Osteoblast (primary cell): ENCODE measurements at regions not wholly inside any gene's neighbourhood (a gene's known extent, or its start where the extent isn't known, plus 50 kb on each side); places are given as distances from the start of the nearest gene placed in this dataset.
A peak's percentile ranks its signal among the peaks of the same experiment; 100 is the strongest.

Source experiments
- DNase-seq: peaks from one replicate; pipeline ENCODE4 v3.0.0; 2011; ENCODE audit warnings: low spot score, mixed read lengths; ENCODE audit not compliant: insufficient read length; ENCODE audit errors: missing footprints
- H2AFZ ChIP-seq: 2 replicates; pipeline ENCODE4 v1.6.0; 2011; ENCODE audit warnings: mild to moderate bottlenecking, low read length
- H3K27ac ChIP-seq: 2 replicates; pipeline ENCODE4 v1.5.1; 2011; ENCODE audit warnings: mild to moderate bottlenecking, low read depth, low read length, moderate library complexity
- H3K27me3 ChIP-seq: 2 replicates; pipeline ENCODE4 v1.6.0; 2012; ENCODE audit warnings: mild to moderate bottlenecking, control low read depth, inconsistent platforms, low read length, moderate library complexity; ENCODE audit not compliant: insufficient read depth
- H3K36me3 ChIP-seq: 2 replicates; pipeline ENCODE4 v1.5.1; 2011; ENCODE audit warnings: mild to moderate bottlenecking, low read length, control low read depth, moderate library complexity; ENCODE audit not compliant: insufficient read depth
- H3K4me1 ChIP-seq: 2 replicates; pipeline ENCODE4 v1.5.1; 2011; ENCODE audit warnings: mild to moderate bottlenecking, low read length, control low read depth, moderate library complexity; ENCODE audit not compliant: insufficient read depth
- H3K4me2 ChIP-seq: 2 replicates; pipeline ENCODE4 v1.6.0; 2011; ENCODE audit warnings: mild to moderate bottlenecking, low read length; ENCODE audit not compliant: insufficient read depth
- H3K4me3 ChIP-seq: fragments of 200-600 bp; sonication (generic); 3 replicates; pipeline ENCODE4 v1.5.1; 2012; ENCODE audit warnings: mild to moderate bottlenecking, low read length, inconsistent platforms; ENCODE audit not compliant: insufficient read depth
- H3K79me2 ChIP-seq: 2 replicates; pipeline ENCODE4 v1.6.0; 2012; ENCODE audit warnings: mild to moderate bottlenecking, low read length, control low read depth, inconsistent platforms; ENCODE audit not compliant: insufficient read depth
- H3K9me3 ChIP-seq: 2 replicates; pipeline ENCODE4 v1.5.1; 2011; ENCODE audit warnings: low read depth, low read length, control low read depth
- H4K20me1 ChIP-seq: 2 replicates; pipeline ENCODE4 v1.6.0; 2012; ENCODE audit warnings: mild to moderate bottlenecking, low read length, control low read depth; ENCODE audit not compliant: insufficient read depth
- TF ChIP-seq, protein P1 (sequence below): IDR thresholded peaks from 2 replicates; pipeline ENCODE4 v1.5.1; 2011; ENCODE audit warnings: mild to moderate bottlenecking, low read depth, low read length, moderate library complexity; ENCODE audit errors: extremely low read depth

DNA sequence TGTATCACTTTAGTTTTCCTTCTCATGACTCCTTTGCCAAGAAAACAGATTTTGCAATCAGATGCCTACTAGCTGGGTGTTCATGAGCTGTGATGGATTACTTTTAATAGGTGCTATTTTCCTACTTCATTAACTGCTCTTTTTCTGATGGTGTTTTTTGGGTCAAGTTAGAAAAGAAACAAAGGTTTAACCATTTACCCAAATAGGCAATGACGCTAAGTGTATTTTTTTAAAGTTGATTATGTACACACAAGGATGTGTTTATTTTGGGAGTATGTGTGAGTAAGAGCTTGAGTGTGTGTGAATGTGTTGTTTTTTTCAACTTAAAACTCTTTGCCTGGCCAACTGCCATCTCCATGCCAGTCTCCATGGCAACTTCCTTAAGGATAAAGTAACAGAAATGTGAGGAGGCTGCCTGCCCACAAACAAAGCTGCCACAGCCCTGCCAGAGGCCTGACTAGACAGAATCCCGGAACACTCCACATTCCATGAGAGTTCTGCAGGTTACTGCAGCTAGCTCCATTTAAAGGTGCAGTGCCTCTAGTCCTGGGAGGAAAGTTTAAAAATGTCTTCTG, 215.6 kb upstream of the RBMS3 start:
- Histone ChIP-seq H3K27ac (peak overlapping the region; percentile 65), H3K4me1 (peaks cover 7% of the 10 kb centered on the region), H3K9me3 (no peaks in the 10 kb centered on the region), H3K27me3 (no peaks in the 10 kb centered on the region), H3K36me3 (no peaks in the 10 kb centered on the region), H3K4me2 (peak overlapping the region; percentile 52), H3K79me2 (no peaks in the 10 kb centered on the region), H3K4me3 (no peak overlapping the region), H4K20me1 (no peaks in the 10 kb centered on the region), H2AFZ (no peak overlapping the region)
- TF ChIP-seq, protein P1, sequence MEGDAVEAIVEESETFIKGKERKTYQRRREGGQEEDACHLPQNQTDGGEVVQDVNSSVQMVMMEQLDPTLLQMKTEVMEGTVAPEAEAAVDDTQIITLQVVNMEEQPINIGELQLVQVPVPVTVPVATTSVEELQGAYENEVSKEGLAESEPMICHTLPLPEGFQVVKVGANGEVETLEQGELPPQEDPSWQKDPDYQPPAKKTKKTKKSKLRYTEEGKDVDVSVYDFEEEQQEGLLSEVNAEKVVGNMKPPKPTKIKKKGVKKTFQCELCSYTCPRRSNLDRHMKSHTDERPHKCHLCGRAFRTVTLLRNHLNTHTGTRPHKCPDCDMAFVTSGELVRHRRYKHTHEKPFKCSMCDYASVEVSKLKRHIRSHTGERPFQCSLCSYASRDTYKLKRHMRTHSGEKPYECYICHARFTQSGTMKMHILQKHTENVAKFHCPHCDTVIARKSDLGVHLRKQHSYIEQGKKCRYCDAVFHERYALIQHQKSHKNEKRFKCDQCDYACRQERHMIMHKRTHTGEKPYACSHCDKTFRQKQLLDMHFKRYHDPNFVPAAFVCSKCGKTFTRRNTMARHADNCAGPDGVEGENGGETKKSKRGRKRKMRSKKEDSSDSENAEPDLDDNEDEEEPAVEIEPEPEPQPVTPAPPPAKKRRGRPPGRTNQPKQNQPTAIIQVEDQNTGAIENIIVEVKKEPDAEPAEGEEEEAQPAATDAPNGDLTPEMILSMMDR, result no peak
- peak; percentile 81 for DNase-seq

DNA sequence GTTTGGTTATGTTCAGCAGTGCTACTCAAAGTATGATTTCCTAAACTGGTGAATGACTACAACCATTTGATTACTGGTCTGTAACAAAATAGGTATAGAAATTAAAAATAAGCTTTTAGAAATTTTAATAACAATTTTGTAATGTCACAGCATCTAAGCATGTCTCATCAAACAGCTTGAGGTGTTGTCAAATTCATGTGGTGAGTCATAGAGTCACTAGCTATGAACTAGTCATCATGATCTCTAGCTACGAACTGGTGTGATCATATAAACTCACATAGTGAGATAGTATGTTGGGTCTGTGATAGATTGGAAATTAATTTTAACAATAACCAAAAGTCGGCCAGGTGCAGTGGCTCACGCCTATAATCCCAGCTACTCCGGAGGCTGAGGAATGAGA, 213.9 kb upstream of the RBMS3 start:
- no peaks in the 10 kb centered on the region for H3K79me2 ChIP-seq
- no peaks in the 10 kb centered on the region for H3K27me3 ChIP-seq
- no peaks in the 10 kb centered on the region for H3K9me3 ChIP-seq
- H3K4me1 ChIP-seq, result peaks cover 7% of the 10 kb centered on the region
- no peak overlapping the region for H3K27ac ChIP-seq
- no peaks in the 10 kb centered on the region for H3K36me3 ChIP-seq
- no peaks in the 10 kb centered on the region for H4K20me1 ChIP-seq
- TF ChIP-seq, protein P1, result no peak
- H2AFZ ChIP-seq, result no peak overlapping the region
- DNase-seq, result no peak
- no peak overlapping the region for H3K4me2 ChIP-seq
- no peak overlapping the region for H3K4me3 ChIP-seq

DNA sequence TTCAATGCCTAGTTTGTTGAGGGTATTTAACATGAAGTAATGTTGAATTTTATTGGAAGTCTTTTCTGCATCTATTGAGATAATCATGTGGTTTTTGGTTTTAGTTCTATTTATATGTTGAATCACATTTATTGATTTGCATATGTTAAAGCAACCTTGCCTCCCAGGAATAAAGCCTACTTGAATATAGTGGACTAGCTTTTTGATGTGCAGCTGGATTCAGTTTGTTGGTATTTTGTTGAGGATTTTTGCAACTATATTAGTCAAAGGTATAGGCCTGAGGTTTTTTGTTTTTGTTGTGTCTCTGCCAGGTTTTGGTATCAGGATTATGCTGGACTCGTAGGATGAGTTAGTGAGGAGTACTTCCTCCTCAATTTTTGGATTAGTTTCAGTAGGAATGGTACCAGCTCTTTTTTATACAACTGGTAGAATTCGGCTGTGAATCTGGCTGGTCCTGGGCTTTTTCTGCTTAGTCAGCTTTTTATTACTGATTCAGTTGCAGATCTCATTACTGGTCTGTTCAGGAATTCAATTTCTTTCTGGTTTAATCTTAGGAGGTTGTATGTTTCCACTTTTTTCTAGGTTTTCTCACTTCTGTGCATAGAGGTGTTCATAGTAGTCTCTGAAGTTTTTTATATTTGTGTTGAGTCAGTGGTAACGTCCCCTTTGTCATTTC, 209.8 kb upstream of the RBMS3 start:
- peak; percentile 49 for DNase-seq

GRCh38 chr3:29072611-29073010, 208.3 kb upstream of the RBMS3 start:
- Histone ChIP-seq H2AFZ (no peak overlapping the region), H3K4me3 (no peak overlapping the region), H4K20me1 (no peaks in the 10 kb centered on the region), H3K4me2 (peak overlapping the region; percentile 41), H3K4me1 (peaks cover 6% of the 10 kb centered on the region), H3K27me3 (no peaks in the 10 kb centered on the region), H3K36me3 (no peaks in the 10 kb centered on the region), H3K79me2 (no peaks in the 10 kb centered on the region), H3K9me3 (no peaks in the 10 kb centered on the region), H3K27ac (no peak overlapping the region)
- TF ChIP-seq, protein P1, result no peak
- DNase-seq, result no peak

More for the DNA sequence above, 209.8 kb upstream of the RBMS3 start:
- TF ChIP-seq, protein P1, result no peak
- Histone ChIP-seq H4K20me1 (no peaks in the 10 kb centered on the region), H3K27ac (no peak overlapping the region), H3K79me2 (no peaks in the 10 kb centered on the region), H3K9me3 (no peaks in the 10 kb centered on the region), H3K27me3 (no peaks in the 10 kb centered on the region), H2AFZ (no peak overlapping the region), H3K36me3 (no peaks in the 10 kb centered on the region), H3K4me3 (no peak overlapping the region), H3K4me2 (no peak overlapping the region), H3K4me1 (peaks cover 6% of the 10 kb centered on the region)
